Activated CD4-positive, alpha-beta T cell treated with anti-CD3 and anti-CD28 coated beads for 4 hours (primary cell): ENCODE measurements at regions not wholly inside any gene's neighbourhood (a gene's known extent, or its start where the extent isn't known, plus 50 kb on each side); places are given as distances from the start of the nearest gene placed in this dataset.
"Not testable (repeated sequence)": the region's sequence is repeated elsewhere in the genome, so short reads cannot be mapped to it uniquely, and the experiment has no call there.

Source experiments
- DNase-seq, 2 donors: peaks; one replicate each; pipeline ENCODE4 v3.0.0-alpha.2; 2020

GRCh38 chr9:75803130-75803529 lies 87.3 kb upstream of the PCSK5 start:
- no peak for DNase-seq

- no peak for DNase-seq
These were observed 80.4 kb upstream of the PCSK5 start for GRCh38 chr9:75810063-75810462.

- no peak for DNase-seq
These were observed 78.8 kb upstream of the PCSK5 start for GRCh38 chr9:75811692-75812091.

GRCh38 chr9:75812141-75812540 lies 78.3 kb upstream of the PCSK5 start:
- no peak for DNase-seq

- DNase-seq, result no peak
These were observed 75.8 kb upstream of the PCSK5 start for GRCh38 chr9:75814667-75815066.

GRCh38 chr9:75820471-75821115 lies 69.9 kb upstream of the PCSK5 start:
- DNase-seq, result not testable (repeated sequence)

- DNase-seq, result no peak
These were observed 67.3 kb upstream of the PCSK5 start for GRCh38 chr9:75823151-75823550.

GRCh38 chr9:75824816-75825568 lies 65.5 kb upstream of the PCSK5 start:
- DNase-seq, result no peak

- DNase-seq, result no peak
These were observed 64.2 kb upstream of the PCSK5 start for GRCh38 chr9:75826314-75826713.

- no peak for DNase-seq
These were observed 60.2 kb upstream of the PCSK5 start for GRCh38 chr9:75830303-75830702.

GRCh38 chr9:75833778-75834177 lies 56.7 kb upstream of the PCSK5 start:
- DNase-seq, result no peak

GRCh38 chr9:75834878-75835277 lies 55.6 kb upstream of the PCSK5 start:
- no peak for DNase-seq
